GM13976 (cell line): ENCODE measurements at regions not wholly inside any gene's neighbourhood (a gene's known extent, or its start where the extent isn't known, plus 50 kb on each side); places are given as distances from the start of the nearest gene placed in this dataset.

Source experiments
- DNase-seq: peaks from one replicate; pipeline ENCODE4 v3.0.0; 2012; ENCODE audit warnings: low spot score
- CTCF ChIP-seq: IDR thresholded peaks from 2 replicates; pipeline ENCODE4 v1.5.1; 2012; ENCODE audit warnings: borderline replicate concordance, mild to moderate bottlenecking; ENCODE audit not compliant: insufficient read depth; ENCODE audit errors: extremely low read depth, missing control alignments, control extremely low read depth
- in situ Hi-C: fragments of 300-500 bp; cut with MboI; formaldehyde crosslinking; loops from one replicate; pipeline ENCODE4 v1.12.0; 2022; ENCODE audit warnings: low sequenced_read_pairs, mixed read lengths, inconsistent platforms; ENCODE audit not compliant: unreplicated experiment

DNA sequence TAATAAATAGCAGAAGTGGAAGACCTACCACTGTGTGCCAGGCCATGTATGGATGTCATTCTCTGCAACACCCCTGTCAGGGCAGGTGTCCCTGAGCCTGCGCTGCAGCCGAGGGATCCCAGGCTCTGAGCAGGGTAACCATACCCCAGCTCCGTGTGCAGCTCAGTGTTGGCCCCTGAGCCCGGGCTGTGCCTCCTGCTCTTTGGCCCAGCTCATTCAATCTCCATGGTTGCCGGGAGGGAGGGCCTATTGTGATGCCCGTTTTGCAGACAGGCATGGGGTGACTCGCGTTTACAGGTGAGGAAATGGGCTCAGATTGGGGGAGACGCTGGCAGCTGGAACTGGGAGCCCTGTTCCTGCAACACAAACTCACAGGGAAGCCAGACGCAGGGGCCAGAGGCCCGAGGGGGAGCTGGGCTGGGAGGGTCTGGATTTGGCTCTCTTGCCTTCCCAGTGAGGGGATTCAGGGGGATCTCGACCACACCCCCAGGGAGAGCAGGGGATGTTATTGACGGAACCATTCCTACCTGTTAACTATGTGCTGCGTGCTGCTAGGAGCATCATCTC, 190.5 kb downstream of the IRF8 start:
- in situ Hi-C loops = loop anchor here (25.0 kb wide), 1 partner anchor 423 kb away; the partner anchor contains the start of gene FOXF1
- DNase-seq = no peak
- TF ChIP-seq CTCF = no peak

DNA sequence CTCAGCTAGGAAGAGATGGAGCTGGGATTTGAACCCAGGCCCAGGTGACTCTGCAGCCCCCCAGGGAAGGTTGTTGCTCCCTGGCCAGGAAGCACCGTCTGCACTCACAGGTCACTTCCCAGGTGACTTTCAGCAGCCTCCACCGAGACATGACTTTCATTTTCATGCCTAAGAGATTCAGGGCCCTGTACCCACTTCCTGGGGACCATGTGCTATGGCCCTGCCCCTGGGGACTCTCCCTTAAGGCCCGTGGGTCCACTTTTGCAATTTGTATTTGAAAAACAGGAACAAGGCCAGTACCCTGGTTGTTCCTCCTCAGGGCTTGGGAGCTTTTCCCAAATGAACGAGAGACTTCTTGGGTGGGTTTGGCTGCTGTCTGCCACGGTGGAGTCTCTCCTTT, 191.0 kb downstream of the IRF8 start:
- TF ChIP-seq CTCF = no peak
- peak; percentile 59 for DNase-seq
- in situ Hi-C loops = loop anchor here (25.0 kb wide), 1 partner anchor 422 kb away; the partner anchor contains the start of gene FOXF1

- DNase-seq = no peak
- in situ Hi-C loops = loop anchor here (25.0 kb wide), 1 partner anchor 422 kb away; the partner anchor contains the start of gene FOXF1
- TF ChIP-seq CTCF = no peak
These were observed 191.7 kb downstream of the IRF8 start for GRCh38 chr16:86090461-86091170.

DNA sequence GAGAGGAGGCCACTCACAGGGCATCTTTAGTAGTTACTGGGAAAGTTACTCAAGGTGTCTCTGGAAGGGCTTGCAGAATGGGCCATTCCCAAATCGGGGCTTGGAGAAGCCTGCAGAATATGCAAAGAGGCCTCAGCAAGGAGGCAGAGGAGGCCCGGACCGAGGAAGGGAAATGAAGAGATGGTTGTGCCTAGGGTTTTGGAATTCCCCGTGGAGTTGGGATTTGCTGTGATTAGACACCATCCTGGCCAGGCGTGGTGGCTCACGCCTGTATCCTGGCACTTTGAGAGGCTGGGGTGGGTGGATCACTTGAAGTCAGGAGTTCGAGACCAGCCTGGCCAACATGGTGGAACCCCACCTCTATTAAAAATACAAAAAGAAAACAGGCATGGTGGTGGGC, 193.0 kb downstream of the IRF8 start:
- in situ Hi-C loops = loop anchor here (25.0 kb wide), 1 partner anchor 420 kb away; the partner anchor contains the start of gene FOXF1
- no peak for TF ChIP-seq CTCF
- DNase-seq = no peak

DNA sequence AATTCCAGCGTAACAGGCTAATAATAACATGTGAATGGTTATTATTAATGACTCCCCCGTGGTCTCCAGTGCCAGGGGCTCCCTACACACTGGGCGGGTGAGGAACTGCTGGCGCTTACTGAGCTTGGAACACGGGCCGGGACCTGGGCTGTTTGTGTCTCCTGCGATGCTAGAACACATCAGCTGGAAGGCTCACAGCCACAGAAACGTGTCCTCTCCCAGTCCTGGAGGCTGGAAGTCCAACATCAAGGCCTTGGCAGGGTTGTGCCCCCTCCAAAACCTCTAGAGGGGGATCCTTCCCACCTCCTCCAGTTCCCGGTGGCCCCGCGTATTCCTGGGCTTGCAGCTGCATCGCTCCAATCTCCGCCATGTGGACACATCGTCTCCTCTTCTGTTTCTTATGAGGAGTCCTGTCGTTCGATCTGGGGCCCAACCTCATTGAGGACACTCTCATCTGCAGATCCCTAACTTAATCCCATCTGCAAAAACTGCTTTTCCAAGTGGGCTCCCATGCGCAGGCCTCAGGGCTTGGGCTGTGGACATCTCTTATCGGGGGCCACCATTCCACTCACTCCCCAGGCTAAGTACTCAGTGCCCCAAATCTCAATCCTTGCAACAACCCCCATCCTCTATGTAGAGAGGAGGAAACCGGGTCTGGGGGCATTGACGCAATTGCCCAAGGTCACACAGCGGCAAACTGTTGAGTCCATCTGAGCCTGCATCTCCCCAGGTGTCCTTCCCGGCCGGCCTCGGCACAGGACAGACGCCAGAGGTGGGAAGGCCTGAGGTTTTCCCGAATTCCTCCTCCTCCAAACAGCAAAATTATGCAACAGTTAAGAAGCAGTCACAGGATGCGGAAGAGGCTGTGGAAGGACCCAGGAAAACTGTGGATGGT, 193.9 kb downstream of the IRF8 start:
- DNase-seq = no peak
- TF ChIP-seq CTCF = no peak
- in situ Hi-C loops = loop anchor here (25.0 kb wide), 1 partner anchor 419 kb away; the partner anchor contains the start of gene FOXF1
